CD14-positive monocyte (primary cell): ENCODE measurements at regions not wholly inside any gene's neighbourhood (a gene's known extent, or its start where the extent isn't known, plus 50 kb on each side); places are given as distances from the start of the nearest gene placed in this dataset.

ENCODE experiments used
- DNase-seq, 3 donors: peaks; one replicate each; pipeline ENCODE4 v3.0.0-alpha.2; 2011 to 2022
- H2AFZ ChIP-seq: 2 replicates; pipeline ENCODE4 v1.6.0; 2012; ENCODE audit warnings: mild to moderate bottlenecking, low read depth, low read length, inconsistent platforms; ENCODE audit not compliant: insufficient read depth, poor library complexity, severe bottlenecking
- H3K27ac ChIP-seq, 2 donors: 1 replicate in 1 of 2; 2 replicates in 1 of 2; pipeline ENCODE4 v1.5.1; 2012 to 2013; ENCODE audit warnings: low read length in 2 of 2, control low read depth in 1 of 2, inconsistent platforms in 1 of 2, low read depth in 1 of 2, mild to moderate bottlenecking in 1 of 2
- H3K27me3 ChIP-seq, 2 donors: one replicate each; pipeline versions ENCODE4 v1.6.0 to v1.6.1; 2011 to 2013; ENCODE audit warnings: low read length in 2 of 2; ENCODE audit not compliant: control insufficient read depth in 2 of 2, insufficient read depth in 2 of 2
- H3K36me3 ChIP-seq, 2 donors: replicated peaks in 1 of 2; 1 replicate in 1 of 2; 2 replicates in 1 of 2; pipeline versions ENCODE4 v1.5.1 to v1.6.1; 2012 to 2013; ENCODE audit warnings: low read length in 2 of 2, control low read depth in 1 of 2, inconsistent platforms in 1 of 2, mild to moderate bottlenecking in 1 of 2; ENCODE audit not compliant: insufficient read depth in 2 of 2, control insufficient read depth in 1 of 2
- H3K4me1 ChIP-seq, 2 donors: 1 replicate in 1 of 2; 2 replicates in 1 of 2; pipeline versions ENCODE4 v1.5.1 to v1.6.1; 2012 to 2013; ENCODE audit warnings: low read length in 2 of 2, control low read depth in 1 of 2, inconsistent platforms in 1 of 2, mild to moderate bottlenecking in 1 of 2, moderate library complexity in 1 of 2; ENCODE audit not compliant: insufficient read depth in 2 of 2, control insufficient read depth in 1 of 2
- H3K4me2 ChIP-seq: replicated peaks from 2 replicates; pipeline ENCODE3; 2012; ENCODE audit warnings: low read length, moderate library complexity, mild to moderate bottlenecking; ENCODE audit not compliant: poor library complexity, severe bottlenecking; ENCODE audit errors: extremely low read depth
- H3K4me3 ChIP-seq, 3 experiments: fragments of 200-600 bp in 1 of 3; sonication (generic) in 1 of 3; replicated peaks in 1 of 3; 1 replicate in 2 of 3; 2 replicates in 1 of 3; pipeline ENCODE4 v1.5.1; 2011 to 2013; ENCODE audit warnings: low read length in 3 of 3, mild to moderate bottlenecking in 3 of 3, control low read depth in 2 of 3, low read depth in 2 of 3, inconsistent platforms in 1 of 3, moderate library complexity in 1 of 3
- H3K79me2 ChIP-seq: 2 replicates; pipeline ENCODE4 v1.6.0; 2012; ENCODE audit warnings: mild to moderate bottlenecking, control low read depth, inconsistent platforms, low read length, moderate library complexity; ENCODE audit not compliant: insufficient read depth
- H3K9ac ChIP-seq: 2 replicates; pipeline ENCODE4 v1.6.0; 2017; ENCODE audit warnings: low read length, mild to moderate bottlenecking; ENCODE audit not compliant: insufficient read depth, poor library complexity, severe bottlenecking
- H3K9me3 ChIP-seq, 2 donors: replicated peaks in 1 of 2; 1 replicate in 1 of 2; 2 replicates in 1 of 2; pipeline versions ENCODE4 v1.5.1 to v1.6.1; 2012 to 2013; ENCODE audit warnings: low read length in 2 of 2, control low read depth in 1 of 2; ENCODE audit not compliant: control insufficient read depth in 1 of 2, insufficient read depth in 1 of 2
- H4K20me1 ChIP-seq: 2 replicates; pipeline ENCODE4 v1.6.0; 2012; ENCODE audit warnings: mild to moderate bottlenecking, low read length, control low read depth, moderate library complexity; ENCODE audit not compliant: insufficient read depth
- H3K27ac Mint-ChIP-seq, 7 donors: one replicate each; pipeline ENCODE4 v1.8.0; 2020; ENCODE audit warnings: mild to moderate bottlenecking in 7 of 7, mixed read lengths in 7 of 7, moderate library complexity in 6 of 7, inconsistent platforms in 2 of 7
- H3K27me3 Mint-ChIP-seq, 3 donors: one replicate each; pipeline ENCODE4 v1.8.0; 2021 to 2022; ENCODE audit warnings: low read depth in 3 of 3, mild to moderate bottlenecking in 3 of 3, mixed read lengths in 3 of 3, moderate library complexity in 3 of 3, inconsistent platforms in 1 of 3
- H3K36me3 Mint-ChIP-seq, 2 donors: one replicate each; pipeline ENCODE4 v1.8.0; 2020; ENCODE audit warnings: mixed read lengths in 2 of 2, inconsistent platforms in 1 of 2, mild to moderate bottlenecking in 1 of 2
- H3K4me1 Mint-ChIP-seq: one replicate; pipeline ENCODE4 v1.8.0; 2020; ENCODE audit warnings: mild to moderate bottlenecking, mixed read lengths
- H3K4me3 Mint-ChIP-seq, 2 donors: one replicate each; pipeline ENCODE4 v1.8.0; 2020; ENCODE audit warnings: mild to moderate bottlenecking in 2 of 2, mixed read lengths in 2 of 2, moderate library complexity in 1 of 2
- H3K9me3 Mint-ChIP-seq, 7 donors: one replicate each; pipeline ENCODE4 v1.8.0; 2020 to 2022; ENCODE audit warnings: mixed read lengths in 7 of 7, mild to moderate bottlenecking in 6 of 7, moderate library complexity in 6 of 7, inconsistent platforms in 2 of 7
- WGBS: methylation state at CpG from one replicate; pipeline ENCODE4 v1.1.5; 2013; ENCODE audit warnings: missing lambda C conversion rate; ENCODE audit not compliant: insufficient coverage; 5-methylcytosine and 5-hydroxymethylcytosine counted together
- intact Hi-C, 2 donors: fragments of 100-400 bp; cut with micrococcal nuclease; formaldehyde crosslinking; loops; one replicate each; pipeline versions ENCODE4 v1.15.0 to v1.15.1; 2023
- TF ChIP-seq, protein P1 (sequence below): fragments of 200-600 bp; IDR thresholded peaks from one replicate; pipeline ENCODE4 v1.8.0; 2022; ENCODE audit warnings: antibody characterized with exemption, mild to moderate bottlenecking

DNA sequence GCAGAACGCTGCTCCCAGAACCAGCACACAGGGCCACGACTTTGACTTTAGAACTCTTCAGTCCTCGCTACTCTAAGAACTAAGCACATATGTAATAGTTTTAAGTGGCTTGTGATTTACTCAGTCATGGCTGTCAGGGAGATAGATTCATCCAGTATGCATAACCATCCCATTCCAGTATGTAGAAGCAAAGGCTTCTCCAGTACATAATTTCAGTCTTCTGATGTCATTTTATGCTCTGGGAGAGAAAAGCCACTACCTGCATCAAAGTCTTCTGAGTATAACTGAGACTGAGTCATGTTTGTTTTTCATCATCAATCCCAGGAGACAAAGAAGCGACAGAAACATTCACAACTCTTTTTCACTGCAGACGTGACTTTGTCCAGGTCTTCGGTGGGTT, 885.7 kb downstream of the PLA2G4A start:
- Histone ChIP-seq H4K20me1 (no peaks in the 10 kb centered on the region), H3K27ac (no peak overlapping the region), H3K27me3 (no peaks in the 10 kb centered on the region), H3K4me3 (no peak overlapping the region), H3K9me3 (peaks cover 3 to 6% of the 10 kb centered on the region in 2 donors), H3K4me1 (no peaks in the 10 kb centered on the region), H3K9ac (no peak overlapping the region), H3K36me3 (no peaks in the 10 kb centered on the region), H3K79me2 (no peaks in the 10 kb centered on the region), H2AFZ (no peak overlapping the region), H3K4me2 (no peak overlapping the region)
- no peak overlapping the region for H3K27ac Mint-ChIP-seq
- TF ChIP-seq, protein P1, sequence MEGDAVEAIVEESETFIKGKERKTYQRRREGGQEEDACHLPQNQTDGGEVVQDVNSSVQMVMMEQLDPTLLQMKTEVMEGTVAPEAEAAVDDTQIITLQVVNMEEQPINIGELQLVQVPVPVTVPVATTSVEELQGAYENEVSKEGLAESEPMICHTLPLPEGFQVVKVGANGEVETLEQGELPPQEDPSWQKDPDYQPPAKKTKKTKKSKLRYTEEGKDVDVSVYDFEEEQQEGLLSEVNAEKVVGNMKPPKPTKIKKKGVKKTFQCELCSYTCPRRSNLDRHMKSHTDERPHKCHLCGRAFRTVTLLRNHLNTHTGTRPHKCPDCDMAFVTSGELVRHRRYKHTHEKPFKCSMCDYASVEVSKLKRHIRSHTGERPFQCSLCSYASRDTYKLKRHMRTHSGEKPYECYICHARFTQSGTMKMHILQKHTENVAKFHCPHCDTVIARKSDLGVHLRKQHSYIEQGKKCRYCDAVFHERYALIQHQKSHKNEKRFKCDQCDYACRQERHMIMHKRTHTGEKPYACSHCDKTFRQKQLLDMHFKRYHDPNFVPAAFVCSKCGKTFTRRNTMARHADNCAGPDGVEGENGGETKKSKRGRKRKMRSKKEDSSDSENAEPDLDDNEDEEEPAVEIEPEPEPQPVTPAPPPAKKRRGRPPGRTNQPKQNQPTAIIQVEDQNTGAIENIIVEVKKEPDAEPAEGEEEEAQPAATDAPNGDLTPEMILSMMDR: no peak
- no peaks in the 10 kb centered on the region for H3K36me3 Mint-ChIP-seq
- H3K4me1 Mint-ChIP-seq: no peaks in the 10 kb centered on the region
- WGBS: 94% methylated on average over 3 of the region's 6 CpGs
- DNase-seq: no peak
- no peaks in the 10 kb centered on the region for H3K27me3 Mint-ChIP-seq
- H3K9me3 Mint-ChIP-seq: peaks cover 0 to 17% (median 6%) of the 10 kb centered on the region in 7 donors
- intact Hi-C loops: no loop called here
- H3K4me3 Mint-ChIP-seq: no peak overlapping the region

DNA sequence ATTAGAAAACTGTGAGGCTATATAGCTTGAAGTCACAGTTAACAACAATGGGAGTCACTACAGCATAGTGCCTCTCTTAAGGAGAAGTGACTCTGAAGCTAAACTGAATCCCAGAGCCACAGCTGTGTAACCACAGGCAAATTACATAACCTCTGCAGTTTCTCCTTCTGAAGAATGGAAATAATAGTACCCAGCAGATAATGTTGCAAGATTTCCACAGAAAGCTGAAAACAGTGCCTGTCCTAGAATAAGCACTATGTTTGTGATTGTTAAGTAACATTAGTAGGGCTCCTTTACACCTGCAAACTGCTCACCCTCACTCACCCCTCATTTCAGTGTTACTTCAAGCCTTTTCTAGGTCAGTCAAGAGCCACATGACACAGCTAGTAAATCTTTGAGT, 886.7 kb downstream of the PLA2G4A start:
- peaks cover 3 to 6% of the 10 kb centered on the region in 2 donors for H3K9me3 ChIP-seq
- H3K27me3 Mint-ChIP-seq: no peaks in the 10 kb centered on the region
- H3K27ac Mint-ChIP-seq: no peak overlapping the region
- H3K4me1 Mint-ChIP-seq: no peaks in the 10 kb centered on the region
- no peaks in the 10 kb centered on the region for H3K4me1 ChIP-seq
- no peak overlapping the region for H3K4me3 Mint-ChIP-seq
- H3K36me3 ChIP-seq: no peaks in the 10 kb centered on the region
- H3K79me2 ChIP-seq: no peaks in the 10 kb centered on the region
- no peak overlapping the region for H2AFZ ChIP-seq
- DNase-seq: no peak
- no peaks in the 10 kb centered on the region for H3K27me3 ChIP-seq
- no peaks in the 10 kb centered on the region for H4K20me1 ChIP-seq
- no peak overlapping the region for H3K9ac ChIP-seq
- no peak overlapping the region for H3K27ac ChIP-seq
- TF ChIP-seq, protein P1: no peak
- no peaks in the 10 kb centered on the region for H3K36me3 Mint-ChIP-seq
- H3K4me3 ChIP-seq: no peak overlapping the region
- H3K4me2 ChIP-seq: no peak overlapping the region
- intact Hi-C loops: no loop called here
- peaks cover 0 to 17% (median 5%) of the 10 kb centered on the region in 7 donors for H3K9me3 Mint-ChIP-seq
